Suprapubic skin (tissue), 4 donors: ENCODE measurements at regions not wholly inside any gene's neighbourhood (a gene's known extent, or its start where the extent isn't known, plus 50 kb on each side); places are given as distances from the start of the nearest gene placed in this dataset.

Experiments used
- DNase-seq, 2 donors: peaks; one replicate each; pipeline ENCODE4 v3.0.0-alpha.2; 2019; ENCODE audit warnings: low spot score in 2 of 2
- H3K27ac ChIP-seq: fragments of 200-600 bp; sonication (generic); one replicate; pipeline ENCODE4 v1.5.1; 2019
- H3K27me3 ChIP-seq: fragments of 200-600 bp; sonication (generic); one replicate; pipeline ENCODE4 v1.5.1; 2019
- H3K36me3 ChIP-seq: fragments of 200-600 bp; sonication (generic); one replicate; pipeline ENCODE4 v1.5.1; 2019
- H3K4me1 ChIP-seq: fragments of 200-600 bp; sonication (generic); one replicate; pipeline ENCODE4 v1.5.1; 2019
- H3K4me3 ChIP-seq: fragments of 200-600 bp; sonication (generic); one replicate; pipeline ENCODE4 v1.5.1; 2019; ENCODE audit warnings: mild to moderate bottlenecking
- H3K9me3 ChIP-seq: fragments of 200-600 bp; sonication (generic); one replicate; pipeline ENCODE4 v1.5.1; 2019
- CTCF ChIP-seq, 2 donors: fragments of 200-600 bp in 1 of 2; fragments of 450-650 bp in 1 of 2; sonication (generic) in 1 of 2; IDR thresholded peaks; one replicate each; pipeline ENCODE4 v1.5.1; 2016 to 2019; ENCODE audit warnings: antibody characterized with exemption in 2 of 2, mild to moderate bottlenecking in 1 of 2, moderate library complexity in 1 of 2
- EP300 ChIP-seq: sonication (generic); formaldehyde crosslinking; IDR thresholded peaks from one replicate; pipeline ENCODE4 v1.6.1; 2017; ENCODE audit warnings: antibody characterized with exemption
- POLR2A ChIP-seq, 2 donors: fragments of 450-650 bp; IDR thresholded peaks; one replicate each; pipeline ENCODE4 v1.6.1; 2017; ENCODE audit warnings: antibody characterized with exemption in 2 of 2, mild to moderate bottlenecking in 2 of 2, moderate library complexity in 2 of 2
- POLR2AphosphoS5 ChIP-seq, 3 donors: sonication (generic); formaldehyde crosslinking; IDR thresholded peaks; one replicate each; pipeline ENCODE4 v1.6.1; 2017; ENCODE audit warnings: antibody characterized with exemption in 3 of 3
- WGBS: methylation state at CpG from one replicate; pipeline ENCODE4 v1.1.5; 2018; 5-methylcytosine and 5-hydroxymethylcytosine counted together

GRCh38 chr7:136369225-136369624, 392.1 kb upstream of the MTPN start:
- Histone ChIP-seq H3K27ac (no peak overlapping the region), H3K4me1 (no peaks in the 10 kb centered on the region), H3K9me3 (no peaks in the 10 kb centered on the region), H3K4me3 (no peak overlapping the region), H3K36me3 (no peaks in the 10 kb centered on the region), H3K27me3 (no peaks in the 10 kb centered on the region)
- no peak for DNase-seq
- TF ChIP-seq CTCF (IDR thresholded peaks at IDR 0.05) = no peak
- no peak for TF ChIP-seq POLR2AphosphoS5 (IDR thresholded peaks at IDR 0.05)
- no peak for TF ChIP-seq EP300
- TF ChIP-seq POLR2A (IDR thresholded peaks at IDR 0.05) = no peak
- 68% methylated on average over 2 of the region's 2 CpGs for WGBS

GRCh38 chr7:136359333-136359903, 382.3 kb upstream of the MTPN start:
- Histone ChIP-seq H3K27ac (no peak overlapping the region), H3K4me1 (no peaks in the 10 kb centered on the region), H3K27me3 (no peaks in the 10 kb centered on the region), H3K36me3 (no peaks in the 10 kb centered on the region), H3K9me3 (no peaks in the 10 kb centered on the region), H3K4me3 (no peak overlapping the region)
- WGBS = 74% methylated on average over 5 of the region's 5 CpGs
- no peak for DNase-seq
- no peak for TF ChIP-seq POLR2A (IDR thresholded peaks at IDR 0.05)
- TF ChIP-seq CTCF (IDR thresholded peaks at IDR 0.05) = no peak
- TF ChIP-seq POLR2AphosphoS5 (IDR thresholded peaks at IDR 0.05) = no peak
- no peak for TF ChIP-seq EP300

DNA sequence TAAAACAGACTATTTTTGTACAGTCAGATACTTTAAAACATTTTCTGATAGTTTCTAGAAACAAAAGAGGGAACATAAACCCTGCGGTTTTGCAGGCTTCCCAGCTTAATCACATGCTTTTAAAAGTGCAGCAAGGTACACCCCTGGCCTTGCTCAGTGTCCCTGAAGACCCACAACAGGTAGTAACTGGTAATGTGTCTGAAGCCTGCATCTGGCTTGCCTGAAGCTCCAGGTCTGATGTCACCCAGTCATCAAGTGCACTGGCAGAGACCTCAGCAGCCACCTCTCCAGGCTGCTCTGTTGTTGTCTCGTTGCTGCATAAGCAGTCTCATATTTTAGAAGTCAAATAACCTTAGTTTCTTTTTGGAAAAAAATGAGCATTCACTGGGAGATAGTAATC, 376.1 kb upstream of the MTPN start:
- WGBS = 42% methylated on average over 2 of the region's 2 CpGs
- Histone ChIP-seq H3K9me3 (no peaks in the 10 kb centered on the region), H3K27me3 (no peaks in the 10 kb centered on the region), H3K4me3 (no peak overlapping the region), H3K4me1 (no peaks in the 10 kb centered on the region), H3K36me3 (no peaks in the 10 kb centered on the region), H3K27ac (no peak overlapping the region)
- DNase-seq = no peak
- TF ChIP-seq CTCF (IDR thresholded peaks at IDR 0.05) (no peak), EP300 (no peak), POLR2A (IDR thresholded peaks at IDR 0.05) (no peak), POLR2AphosphoS5 (IDR thresholded peaks at IDR 0.05) (no peak)

DNA sequence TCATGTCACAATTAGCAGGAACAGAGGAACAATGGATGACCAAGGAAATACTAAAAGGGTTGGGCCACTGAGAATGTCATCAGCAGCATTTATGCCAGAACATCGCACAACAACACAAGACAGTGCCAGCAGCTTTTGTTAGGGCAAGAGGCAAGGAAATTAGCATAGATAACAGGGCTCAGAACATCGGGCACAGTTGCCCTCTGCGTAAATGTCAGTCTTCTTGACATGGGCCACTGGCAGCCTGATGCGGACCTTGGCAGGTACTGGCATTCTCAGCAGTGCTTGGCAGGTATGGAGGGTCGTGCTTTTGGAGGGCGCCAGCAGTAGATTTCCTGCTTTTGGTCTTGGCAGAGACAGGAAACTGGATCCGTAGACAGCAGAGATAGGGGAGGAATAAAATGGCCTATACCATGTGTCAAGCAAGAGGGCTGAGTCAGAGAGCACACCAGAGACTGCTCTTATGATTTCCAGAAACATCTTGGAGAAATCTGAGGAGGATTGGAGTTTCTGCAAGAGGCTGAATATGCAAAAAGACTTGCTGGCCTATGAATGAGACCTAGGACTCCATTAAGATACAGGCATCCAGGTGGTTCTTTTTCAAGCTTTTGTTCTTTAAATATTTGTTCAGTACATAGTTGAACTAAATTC, 371.5 kb upstream of the MTPN start:
- H3K27ac ChIP-seq = no peak overlapping the region
- TF ChIP-seq CTCF (IDR thresholded peaks at IDR 0.05) = no peak
- TF ChIP-seq EP300 = no peak
- TF ChIP-seq POLR2AphosphoS5 (IDR thresholded peaks at IDR 0.05) = no peak
- H3K36me3 ChIP-seq = no peaks in the 10 kb centered on the region
- no peaks in the 10 kb centered on the region for H3K27me3 ChIP-seq
- 60% methylated on average over 7 of the region's 7 CpGs for WGBS
- H3K9me3 ChIP-seq = no peaks in the 10 kb centered on the region
- H3K4me3 ChIP-seq = no peak overlapping the region
- no peaks in the 10 kb centered on the region for H3K4me1 ChIP-seq
- DNase-seq = no peak

- Histone ChIP-seq H3K4me3 (no peak overlapping the region), H3K27me3 (no peaks in the 10 kb centered on the region), H3K9me3 (no peaks in the 10 kb centered on the region), H3K36me3 (no peaks in the 10 kb centered on the region), H3K4me1 (no peaks in the 10 kb centered on the region), H3K27ac (no peak overlapping the region)
- 60% methylated on average over 3 of the region's 3 CpGs for whole genome bisulfite sequencing
- TF ChIP-seq EP300 (no peak), POLR2AphosphoS5 (IDR thresholded peaks at IDR 0.05) (no peak), POLR2A (IDR thresholded peaks at IDR 0.05) (no peak), CTCF (IDR thresholded peaks at IDR 0.05) (no peak)
- no peak for DNase-seq
Observed at GRCh38 chr7:136348142-136348541, 371.0 kb upstream of the MTPN start.
